ENCODE measurements at regions not wholly inside any gene's neighbourhood (a gene's known extent, or its start where the extent isn't known, plus 50 kb on each side); places are given as distances from the start of the nearest gene placed in this dataset.

DNA sequence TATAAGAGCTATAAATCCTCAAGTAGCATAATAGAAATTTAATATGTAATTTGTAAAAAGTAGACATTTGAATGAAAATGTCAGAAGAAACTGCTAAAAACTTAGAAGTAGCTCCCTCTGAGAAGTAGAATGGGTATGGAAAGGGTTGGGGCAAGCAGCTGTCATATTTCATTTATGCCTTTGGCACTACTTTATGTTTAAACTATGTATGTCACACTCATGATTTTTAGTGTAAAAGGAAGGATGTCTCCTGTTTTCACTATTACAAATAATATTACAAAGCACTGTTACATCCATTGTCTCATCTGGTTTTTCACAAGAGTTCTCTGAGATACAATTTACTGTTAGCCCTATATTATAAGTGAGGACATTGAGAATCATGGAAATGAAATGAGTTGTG lies 96.3 kb upstream of the ZNF462 start:
- H4K20me1 ChIP-seq (ENCODE audit: control insufficient read depth, extremely low read depth, insufficient read depth, low read length): no peaks in the 10 kb centered on the region
- H3K9ac ChIP-seq (ENCODE audit: control insufficient read depth, extremely low read depth, insufficient read depth, low read length): no peak overlapping the region
- H3K4me3 ChIP-seq (ENCODE audit: control insufficient read depth in 2 of 3, extremely low read depth in 1 of 3, insufficient read depth in 2 of 3, low read depth in 1 of 3, low read length in 3 of 3): no peak overlapping the region
- H3K9me3 ChIP-seq (ENCODE audit: control insufficient read depth, low read depth, low read length): no peaks in the 10 kb centered on the region
- H3K27me3 ChIP-seq (ENCODE audit: control insufficient read depth, extremely low read depth, insufficient read depth, low read length): no peaks in the 10 kb centered on the region
- H3K9me1 ChIP-seq (ENCODE audit: control insufficient read depth, extremely low read depth, insufficient read depth, low read length): no peaks in the 10 kb centered on the region
- no peak for DNase-seq (ENCODE audit: low read depth, low spot score)
- TF ChIP-seq, protein P1, sequence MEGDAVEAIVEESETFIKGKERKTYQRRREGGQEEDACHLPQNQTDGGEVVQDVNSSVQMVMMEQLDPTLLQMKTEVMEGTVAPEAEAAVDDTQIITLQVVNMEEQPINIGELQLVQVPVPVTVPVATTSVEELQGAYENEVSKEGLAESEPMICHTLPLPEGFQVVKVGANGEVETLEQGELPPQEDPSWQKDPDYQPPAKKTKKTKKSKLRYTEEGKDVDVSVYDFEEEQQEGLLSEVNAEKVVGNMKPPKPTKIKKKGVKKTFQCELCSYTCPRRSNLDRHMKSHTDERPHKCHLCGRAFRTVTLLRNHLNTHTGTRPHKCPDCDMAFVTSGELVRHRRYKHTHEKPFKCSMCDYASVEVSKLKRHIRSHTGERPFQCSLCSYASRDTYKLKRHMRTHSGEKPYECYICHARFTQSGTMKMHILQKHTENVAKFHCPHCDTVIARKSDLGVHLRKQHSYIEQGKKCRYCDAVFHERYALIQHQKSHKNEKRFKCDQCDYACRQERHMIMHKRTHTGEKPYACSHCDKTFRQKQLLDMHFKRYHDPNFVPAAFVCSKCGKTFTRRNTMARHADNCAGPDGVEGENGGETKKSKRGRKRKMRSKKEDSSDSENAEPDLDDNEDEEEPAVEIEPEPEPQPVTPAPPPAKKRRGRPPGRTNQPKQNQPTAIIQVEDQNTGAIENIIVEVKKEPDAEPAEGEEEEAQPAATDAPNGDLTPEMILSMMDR (optimal IDR thresholded peaks at IDR 0.05 in 1 of 3, IDR thresholded peaks at IDR 0.05 in 1 of 3, conservative IDR thresholded peaks at IDR 0.05 in 1 of 3; ENCODE audit: extremely low read depth in 1 of 3, insufficient read depth in 2 of 3, low read length in 3 of 3): no peak
- no peak for TF ChIP-seq EZH2 (IDR thresholded peaks at IDR 0.05; ENCODE audit: low read length)
- dilution Hi-C loops (cut with MboI; ENCODE audit: extremely low pct_ligation_motif_present, low sequenced_read_pairs): no loop called here
- no peaks in the 10 kb centered on the region for H3K79me2 ChIP-seq (ENCODE audit: control insufficient read depth, insufficient read depth, low read length)
- FAIRE-seq: no peak
- no peak overlapping the region for H3K4me2 ChIP-seq (ENCODE audit: control insufficient read depth, extremely low read depth, insufficient read depth, low read depth, low read length)
- no peaks in the 10 kb centered on the region for H3K36me3 ChIP-seq (ENCODE audit: control insufficient read depth in 2 of 2, extremely low read depth in 1 of 2, insufficient read depth in 2 of 2, low read length in 2 of 2)
- H3K4me1 ChIP-seq (ENCODE audit: control insufficient read depth, extremely low read depth, insufficient read depth, low read length): no peaks in the 10 kb centered on the region
- H3K27ac ChIP-seq (ENCODE audit: control insufficient read depth, insufficient read depth, low read length): no peak overlapping the region
- H2AFZ ChIP-seq (ENCODE audit: control insufficient read depth, low read length): no peak overlapping the region

DNA sequence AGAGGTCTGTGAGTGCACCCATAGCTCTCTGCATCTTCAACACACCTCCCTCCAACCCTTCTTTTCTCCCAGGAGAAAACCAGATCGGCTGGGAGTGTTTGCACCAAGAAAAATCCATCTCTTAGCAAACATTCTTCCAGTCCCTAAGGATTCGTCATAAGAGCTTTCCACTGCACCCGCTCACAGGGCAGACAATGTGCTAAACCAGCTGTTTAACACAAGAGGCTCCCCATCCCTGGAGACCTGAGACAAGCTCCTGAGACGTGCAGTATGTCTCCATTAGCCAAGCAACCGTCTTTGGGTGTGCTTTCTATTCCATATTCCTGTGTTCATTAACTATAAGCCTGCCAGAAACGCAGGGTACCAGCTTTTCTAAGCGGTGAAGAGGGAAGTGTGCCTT lies 93.6 kb upstream of the ZNF462 start:
- Histone ChIP-seq H2AFZ (ENCODE audit: control insufficient read depth, low read length) (no peak overlapping the region), H3K27me3 (ENCODE audit: control insufficient read depth, extremely low read depth, insufficient read depth, low read length) (no peaks in the 10 kb centered on the region), H3K79me2 (ENCODE audit: control insufficient read depth, insufficient read depth, low read length) (no peaks in the 10 kb centered on the region), H3K4me1 (ENCODE audit: control insufficient read depth, extremely low read depth, insufficient read depth, low read length) (peaks cover 17% of the 10 kb centered on the region), H3K9me3 (ENCODE audit: control insufficient read depth, low read depth, low read length) (no peaks in the 10 kb centered on the region), H3K9ac (ENCODE audit: control insufficient read depth, extremely low read depth, insufficient read depth, low read length) (no peak overlapping the region), H4K20me1 (ENCODE audit: control insufficient read depth, extremely low read depth, insufficient read depth, low read length) (no peaks in the 10 kb centered on the region), H3K4me3 (ENCODE audit: control insufficient read depth in 2 of 3, extremely low read depth in 1 of 3, insufficient read depth in 2 of 3, low read depth in 1 of 3, low read length in 3 of 3) (no peak overlapping the region), H3K36me3 (ENCODE audit: control insufficient read depth in 2 of 2, extremely low read depth in 1 of 2, insufficient read depth in 2 of 2, low read length in 2 of 2) (no peaks in the 10 kb centered on the region), H3K9me1 (ENCODE audit: control insufficient read depth, extremely low read depth, insufficient read depth, low read length) (no peaks in the 10 kb centered on the region), H3K27ac (ENCODE audit: control insufficient read depth, insufficient read depth, low read length) (no peak overlapping the region), H3K4me2 (ENCODE audit: control insufficient read depth, extremely low read depth, insufficient read depth, low read depth, low read length) (no peak overlapping the region)
- dilution Hi-C loops (cut with MboI; ENCODE audit: extremely low pct_ligation_motif_present, low sequenced_read_pairs): no loop called here
- DNase-seq (ENCODE audit: low read depth, low spot score) (no peak), FAIRE-seq (no peak)
- no peak for TF ChIP-seq EZH2 (IDR thresholded peaks at IDR 0.05; ENCODE audit: low read length)
- TF ChIP-seq, protein P1 (optimal IDR thresholded peaks at IDR 0.05 in 1 of 3, IDR thresholded peaks at IDR 0.05 in 1 of 3, conservative IDR thresholded peaks at IDR 0.05 in 1 of 3; ENCODE audit: extremely low read depth in 1 of 3, insufficient read depth in 2 of 3, low read length in 3 of 3): no peak
